MCF 10A (cell line): ENCODE measurements at regions not wholly inside any gene's neighbourhood (a gene's known extent, or its start where the extent isn't known, plus 50 kb on each side); places are given as distances from the start of the nearest gene placed in this dataset.

Source experiments
- BruUV-seq: library from RNA; stranded (reverse); fragments of 400-500 nt; replicated peaks from 2 replicates; lab custom pipeline; 2021; lab: Mats Ljungman, UMichigan
- CTCF ChIA-PET: fragments of 300-600 bp; sonication (Branson Sonifier 250); formaldehyde crosslinking; extraction: SDS; loops from one replicate; lab custom pipeline; 2021; ENCODE audit warnings: antibody characterized with exemption, inconsistent platforms; lab: Yijun Ruan, JAX
- POLR2A ChIA-PET: fragments of 300-600, 350-650 bp; sonication (Branson Sonifier 250); formaldehyde crosslinking; extraction: SDS; loops from one replicate; lab custom pipeline; 2020; ENCODE audit warnings: antibody characterized with exemption, inconsistent platforms; lab: Yijun Ruan, JAX
- DNase-seq: peaks from one replicate; pipeline ENCODE4 v3.0.0-alpha.2; 2018; ENCODE audit not compliant: unreplicated experiment
- H3K27ac Mint-ChIP-seq: one replicate; pipeline ENCODE4 v1.8.0; 2022; ENCODE audit warnings: mild to moderate bottlenecking, low read depth, mixed read lengths; ENCODE audit not compliant: unreplicated experiment
- H3K27me3 Mint-ChIP-seq: one replicate; pipeline ENCODE4 v1.8.0; 2022; ENCODE audit warnings: mixed read lengths; ENCODE audit not compliant: insufficient read depth, unreplicated experiment
- H3K36me3 Mint-ChIP-seq: one replicate; pipeline ENCODE4 v1.8.0; 2022; ENCODE audit warnings: mild to moderate bottlenecking, moderate library complexity, mixed read lengths; ENCODE audit not compliant: insufficient read depth, unreplicated experiment
- H3K4me1 Mint-ChIP-seq: one replicate; pipeline ENCODE4 v1.8.0; 2022; ENCODE audit warnings: mixed read lengths; ENCODE audit not compliant: insufficient read depth, unreplicated experiment
- H3K4me3 Mint-ChIP-seq: one replicate; pipeline ENCODE4 v1.8.0; 2022; ENCODE audit warnings: mild to moderate bottlenecking, moderate library complexity, mixed read lengths; ENCODE audit not compliant: unreplicated experiment
- H3K9me3 Mint-ChIP-seq: one replicate; pipeline ENCODE4 v1.8.0; 2022; ENCODE audit warnings: mixed read lengths; ENCODE audit not compliant: unreplicated experiment
- CTCF ChIP-seq: fragments of 200-600 bp; IDR thresholded peaks from one replicate; pipeline ENCODE4 v1.8.0; 2022; ENCODE audit warnings: antibody characterized with exemption, mild to moderate bottlenecking; ENCODE audit not compliant: unreplicated experiment
- intact Hi-C: fragments of 100-400 bp; cut with micrococcal nuclease; formaldehyde crosslinking; loops from 2 replicates; pipeline ENCODE4 v1.14.1; 2022

DNA sequence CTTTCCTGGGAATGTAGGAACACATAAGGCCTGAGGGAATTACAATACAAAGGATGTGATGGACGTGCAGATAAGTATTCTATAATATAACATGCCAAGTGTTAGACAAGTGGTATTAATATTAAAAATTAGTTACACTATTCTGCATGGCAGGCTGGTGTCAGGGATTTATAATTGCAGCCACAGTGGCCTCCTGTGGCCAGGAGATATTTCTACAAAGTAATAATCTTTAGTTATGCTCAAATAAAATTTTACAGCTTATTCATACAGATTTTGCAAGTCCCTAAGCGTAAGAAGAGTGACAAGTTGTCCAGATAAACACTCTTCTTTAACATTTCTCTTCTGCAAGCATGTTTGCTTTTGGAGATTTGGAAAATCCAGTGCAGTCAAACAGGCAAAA lies 90.4 kb upstream of the CBLN2 start:
- ChIA-PET POLR2A (no interaction called here), CTCF (interaction anchor here (0.7 to 1.2 kb wide), 8 partner anchors 8 to 90 kb away, joined by 3 to 8 read pairs (median 4); partner anchors contain the start of gene CBLN2)
- no peaks in the 10 kb centered on the region for H3K4me1 Mint-ChIP-seq
- TF ChIP-seq CTCF = peak; percentile 7
- H3K4me3 Mint-ChIP-seq = no peak overlapping the region
- no peaks in the 10 kb centered on the region for H3K9me3 Mint-ChIP-seq
- intact Hi-C loops = no loop called here
- DNase-seq = no peak
- BruUV-seq = no TSS peak
- H3K27ac Mint-ChIP-seq = no peak overlapping the region
- peaks cover 38% of the 10 kb centered on the region for H3K27me3 Mint-ChIP-seq
- H3K36me3 Mint-ChIP-seq = no peaks in the 10 kb centered on the region

DNA sequence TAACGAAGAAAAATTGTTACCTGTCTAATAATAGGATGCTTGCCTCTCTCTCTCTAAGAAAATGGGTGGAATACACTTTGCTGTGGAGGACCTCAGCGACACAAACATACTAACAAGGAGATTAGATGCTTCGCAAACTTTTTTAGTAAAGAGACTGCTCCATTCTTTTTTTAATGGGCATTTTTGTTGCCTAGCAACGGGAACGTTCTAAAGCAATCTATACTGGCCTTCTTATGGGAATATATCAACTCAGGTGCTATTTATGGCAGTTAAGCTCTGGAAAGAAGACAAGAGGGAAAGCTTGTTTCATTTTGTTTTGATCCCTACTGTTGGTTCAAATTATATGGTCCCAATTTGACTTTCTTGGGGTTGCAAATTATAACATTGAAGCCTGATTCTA lies 86.8 kb upstream of the CBLN2 start:
- BruUV-seq = no TSS peak
- Mint-ChIP-seq H3K9me3 (no peaks in the 10 kb centered on the region), H3K27ac (no peak overlapping the region), H3K36me3 (no peaks in the 10 kb centered on the region), H3K27me3 (peaks cover 38% of the 10 kb centered on the region), H3K4me3 (no peak overlapping the region), H3K4me1 (no peaks in the 10 kb centered on the region)
- POLR2A ChIA-PET = interaction anchor here (0.6 kb wide), 1 partner anchor 1064 kb away, joined by 7 read pairs; no protein-coding TSS in a partner anchor
- no peak for TF ChIP-seq CTCF
- CTCF ChIA-PET = interaction anchor here (0.5 kb wide), 1 partner anchor 46 kb away, joined by 4 read pairs; no protein-coding TSS in a partner anchor
- intact Hi-C loops = no loop called here
- no peak for DNase-seq

GRCh38 chr18:72623444-72623843 lies 79.3 kb upstream of the CBLN2 start:
- no peak for TF ChIP-seq CTCF
- H3K9me3 Mint-ChIP-seq = no peaks in the 10 kb centered on the region
- peaks cover 11% of the 10 kb centered on the region for H3K27me3 Mint-ChIP-seq
- H3K4me3 Mint-ChIP-seq = no peak overlapping the region
- CTCF ChIA-PET = interaction anchor here (0.6 to 1.2 kb wide), 2 partner anchors 9 to 1074 kb away, joined by 3 to 4 read pairs; no protein-coding TSS in a partner anchor
- no peaks in the 10 kb centered on the region for H3K4me1 Mint-ChIP-seq
- DNase-seq = no peak
- H3K27ac Mint-ChIP-seq = no peak overlapping the region
- no peaks in the 10 kb centered on the region for H3K36me3 Mint-ChIP-seq
- POLR2A ChIA-PET = no interaction called here
- BruUV-seq = no TSS peak
- intact Hi-C loops = no loop called here

DNA sequence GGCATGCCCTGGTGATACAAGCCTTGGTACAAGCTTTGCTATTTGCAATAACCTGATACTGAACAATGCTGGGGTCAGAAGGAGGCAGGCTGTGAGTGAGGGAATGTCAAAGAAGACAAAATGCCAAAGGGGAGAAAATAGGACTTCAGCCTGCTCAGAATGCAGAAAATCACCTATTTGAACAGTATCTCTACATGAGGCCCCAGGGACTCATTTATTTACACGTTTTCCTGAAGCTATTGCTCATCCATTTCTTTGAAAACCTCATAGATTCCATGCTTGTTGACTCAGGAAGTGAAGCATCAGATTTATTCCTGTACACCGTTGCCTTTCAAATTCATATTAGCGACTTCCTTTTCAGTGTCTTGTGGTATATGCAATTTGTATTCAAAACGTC lies 69.4 kb upstream of the CBLN2 start:
- TF ChIP-seq CTCF = no peak
- no peak overlapping the region for H3K4me3 Mint-ChIP-seq
- ChIA-PET CTCF (no interaction called here), POLR2A (interaction anchor here (0.5 to 0.7 kb wide), 2 partner anchors 338 to 768 kb away, joined by 3 to 4 read pairs; no protein-coding TSS in a partner anchor)
- no peak for DNase-seq
- no TSS peak for BruUV-seq
- no peak overlapping the region for H3K27ac Mint-ChIP-seq
- intact Hi-C loops = no loop called here
- no peaks in the 10 kb centered on the region for H3K36me3 Mint-ChIP-seq
- peaks cover 6% of the 10 kb centered on the region for H3K4me1 Mint-ChIP-seq
- no peaks in the 10 kb centered on the region for H3K9me3 Mint-ChIP-seq
- H3K27me3 Mint-ChIP-seq = no peaks in the 10 kb centered on the region
